ENCODE measurements at regions not wholly inside any gene's neighbourhood (a gene's known extent, or its start where the extent isn't known, plus 50 kb on each side); places are given as distances from the start of the nearest gene placed in this dataset.

DNA sequence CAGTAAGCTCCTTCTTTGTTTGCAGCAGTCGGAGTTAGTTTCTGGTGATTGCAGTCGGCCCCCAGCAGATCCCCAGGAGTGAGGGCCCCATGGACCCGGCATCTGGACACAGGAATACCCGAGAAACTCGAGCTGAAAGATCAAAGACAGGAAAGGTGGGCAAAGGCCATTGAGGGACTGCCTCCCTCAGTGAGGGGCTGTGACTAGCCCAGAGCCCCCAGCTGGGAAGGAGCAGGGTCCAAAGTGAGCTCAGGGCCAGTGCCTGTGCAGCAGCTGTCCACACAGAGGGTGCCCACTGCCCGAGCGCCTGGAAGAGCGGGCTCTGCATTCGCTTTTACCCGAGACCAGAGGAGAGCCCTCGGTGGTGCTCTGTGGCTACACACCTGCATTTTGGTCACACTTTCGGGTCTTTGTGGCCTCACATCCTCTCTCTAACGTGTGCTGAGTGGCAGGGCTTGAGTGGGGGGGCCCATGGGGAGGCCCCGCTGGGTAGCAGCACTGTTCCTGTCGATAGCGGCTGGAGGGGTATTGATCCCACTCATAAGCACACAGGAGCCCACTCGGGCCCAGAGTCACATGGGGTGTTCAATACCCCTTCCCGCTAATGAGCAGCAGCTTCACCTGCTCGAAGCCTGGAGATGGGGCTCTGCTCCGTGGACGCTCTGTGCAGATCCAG lies 532.9 kb downstream of the TBC1D22A start:
- TF ChIP-seq, protein P1, sequence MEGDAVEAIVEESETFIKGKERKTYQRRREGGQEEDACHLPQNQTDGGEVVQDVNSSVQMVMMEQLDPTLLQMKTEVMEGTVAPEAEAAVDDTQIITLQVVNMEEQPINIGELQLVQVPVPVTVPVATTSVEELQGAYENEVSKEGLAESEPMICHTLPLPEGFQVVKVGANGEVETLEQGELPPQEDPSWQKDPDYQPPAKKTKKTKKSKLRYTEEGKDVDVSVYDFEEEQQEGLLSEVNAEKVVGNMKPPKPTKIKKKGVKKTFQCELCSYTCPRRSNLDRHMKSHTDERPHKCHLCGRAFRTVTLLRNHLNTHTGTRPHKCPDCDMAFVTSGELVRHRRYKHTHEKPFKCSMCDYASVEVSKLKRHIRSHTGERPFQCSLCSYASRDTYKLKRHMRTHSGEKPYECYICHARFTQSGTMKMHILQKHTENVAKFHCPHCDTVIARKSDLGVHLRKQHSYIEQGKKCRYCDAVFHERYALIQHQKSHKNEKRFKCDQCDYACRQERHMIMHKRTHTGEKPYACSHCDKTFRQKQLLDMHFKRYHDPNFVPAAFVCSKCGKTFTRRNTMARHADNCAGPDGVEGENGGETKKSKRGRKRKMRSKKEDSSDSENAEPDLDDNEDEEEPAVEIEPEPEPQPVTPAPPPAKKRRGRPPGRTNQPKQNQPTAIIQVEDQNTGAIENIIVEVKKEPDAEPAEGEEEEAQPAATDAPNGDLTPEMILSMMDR (IDR thresholded peaks at IDR 0.05 in 8 of 11, conservative IDR thresholded peaks at IDR 0.05 in 3 of 11), result no peak
- no peak for TF ChIP-seq POLR2A (IDR thresholded peaks at IDR 0.05)

All from spleen (tissue), 7 donors.